ENCODE measurements at regions not wholly inside any gene's neighbourhood (a gene's known extent, or its start where the extent isn't known, plus 50 kb on each side); places are given as distances from the start of the nearest gene placed in this dataset.

DNA sequence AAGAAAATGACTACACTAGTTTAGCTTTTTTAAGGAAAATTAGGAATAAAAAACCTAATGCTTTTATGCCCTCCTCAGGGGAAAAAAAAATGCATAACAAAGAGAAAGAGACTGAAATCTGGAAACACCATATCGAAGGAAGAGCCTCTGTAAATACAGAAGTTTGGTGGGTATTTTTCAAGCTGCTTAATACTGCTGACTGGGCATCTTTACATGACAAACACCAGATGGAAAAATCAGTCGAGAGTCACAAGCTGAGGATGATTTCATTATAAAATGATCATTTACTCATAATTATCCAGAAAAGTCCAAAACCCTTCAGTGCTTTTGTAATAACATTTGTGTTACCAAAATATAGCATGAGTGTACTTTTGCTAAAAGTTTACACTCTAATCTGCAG is 1600.7 kb upstream of the ACVR2A start:
- Histone ChIP-seq H2AFZ (ENCODE audit: low read length) (no peak overlapping the region), H3K4me1 (ENCODE audit: control insufficient read depth, extremely low read depth, insufficient read depth, low read length) (peaks cover 9% of the 10 kb centered on the region), H3K4me2 (ENCODE audit: extremely low read depth, insufficient read depth, low read length) (no peak overlapping the region), H4K20me1 (ENCODE audit: control insufficient read depth, extremely low read depth, insufficient read depth, low read length) (no peaks in the 10 kb centered on the region), H3K9me3 (ENCODE audit: control insufficient read depth, insufficient read depth, low read depth, low read length) (no peaks in the 10 kb centered on the region), H3K79me2 (ENCODE audit: control insufficient read depth, insufficient read depth, low read length) (no peaks in the 10 kb centered on the region), H3K27ac (ENCODE audit: insufficient read depth, low read length) (no peak overlapping the region), H3K9ac (ENCODE audit: insufficient read depth, low read length) (no peak overlapping the region), H3K4me3 (replicated peaks in 1 of 4; ENCODE audit: control extremely low read depth in 1 of 4, insufficient read depth in 1 of 4, low read depth in 3 of 4, low read length in 4 of 4) (no peak overlapping the region), H3K36me3 (ENCODE audit: control insufficient read depth, insufficient read depth, low read length) (no peaks in the 10 kb centered on the region), H3K27me3 (ENCODE audit: control insufficient read depth, insufficient read depth, low read length) (no peaks in the 10 kb centered on the region)
- TF ChIP-seq EZH2 (IDR thresholded peaks at IDR 0.05; ENCODE audit: low read length, missing control alignments): no peak
- TF ChIP-seq, protein P1, sequence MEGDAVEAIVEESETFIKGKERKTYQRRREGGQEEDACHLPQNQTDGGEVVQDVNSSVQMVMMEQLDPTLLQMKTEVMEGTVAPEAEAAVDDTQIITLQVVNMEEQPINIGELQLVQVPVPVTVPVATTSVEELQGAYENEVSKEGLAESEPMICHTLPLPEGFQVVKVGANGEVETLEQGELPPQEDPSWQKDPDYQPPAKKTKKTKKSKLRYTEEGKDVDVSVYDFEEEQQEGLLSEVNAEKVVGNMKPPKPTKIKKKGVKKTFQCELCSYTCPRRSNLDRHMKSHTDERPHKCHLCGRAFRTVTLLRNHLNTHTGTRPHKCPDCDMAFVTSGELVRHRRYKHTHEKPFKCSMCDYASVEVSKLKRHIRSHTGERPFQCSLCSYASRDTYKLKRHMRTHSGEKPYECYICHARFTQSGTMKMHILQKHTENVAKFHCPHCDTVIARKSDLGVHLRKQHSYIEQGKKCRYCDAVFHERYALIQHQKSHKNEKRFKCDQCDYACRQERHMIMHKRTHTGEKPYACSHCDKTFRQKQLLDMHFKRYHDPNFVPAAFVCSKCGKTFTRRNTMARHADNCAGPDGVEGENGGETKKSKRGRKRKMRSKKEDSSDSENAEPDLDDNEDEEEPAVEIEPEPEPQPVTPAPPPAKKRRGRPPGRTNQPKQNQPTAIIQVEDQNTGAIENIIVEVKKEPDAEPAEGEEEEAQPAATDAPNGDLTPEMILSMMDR (conservative IDR thresholded peaks at IDR 0.05 in 1 of 2, IDR thresholded peaks at IDR 0.05 in 1 of 2; ENCODE audit: low read depth in 1 of 2, low read length in 2 of 2): no peak
- peak in 1 of 2 donors; percentile 21 for DNase-seq (ENCODE audit: low read depth in 2 of 2)

- no peak overlapping the region for H3K27ac ChIP-seq (ENCODE audit: insufficient read depth, low read length)
- TF ChIP-seq, protein P1 (conservative IDR thresholded peaks at IDR 0.05 in 1 of 2, IDR thresholded peaks at IDR 0.05 in 1 of 2; ENCODE audit: low read depth in 1 of 2, low read length in 2 of 2): no peak
- TF ChIP-seq EZH2 (IDR thresholded peaks at IDR 0.05; ENCODE audit: low read length, missing control alignments): no peak
- peaks cover 15% of the 10 kb centered on the region for H3K4me1 ChIP-seq (ENCODE audit: control insufficient read depth, extremely low read depth, insufficient read depth, low read length)
- H3K27me3 ChIP-seq (ENCODE audit: control insufficient read depth, insufficient read depth, low read length): no peaks in the 10 kb centered on the region
- no peaks in the 10 kb centered on the region for H3K79me2 ChIP-seq (ENCODE audit: control insufficient read depth, insufficient read depth, low read length)
- no peak overlapping the region for H3K4me2 ChIP-seq (ENCODE audit: extremely low read depth, insufficient read depth, low read length)
- no peak overlapping the region for H3K4me3 ChIP-seq (replicated peaks in 1 of 4; ENCODE audit: control extremely low read depth in 1 of 4, insufficient read depth in 1 of 4, low read depth in 3 of 4, low read length in 4 of 4)
- DNase-seq (ENCODE audit: low read depth in 2 of 2): no peak
- H3K9me3 ChIP-seq (ENCODE audit: control insufficient read depth, insufficient read depth, low read depth, low read length): no peaks in the 10 kb centered on the region
- no peak overlapping the region for H3K9ac ChIP-seq (ENCODE audit: insufficient read depth, low read length)
- no peak overlapping the region for H2AFZ ChIP-seq (ENCODE audit: low read length)
- H3K36me3 ChIP-seq (ENCODE audit: control insufficient read depth, insufficient read depth, low read length): no peaks in the 10 kb centered on the region
- no peaks in the 10 kb centered on the region for H4K20me1 ChIP-seq (ENCODE audit: control insufficient read depth, extremely low read depth, insufficient read depth, low read length)
These were observed 1603.8 kb upstream of the ACVR2A start for GRCh38 chr2:146241023-146241422.

- Histone ChIP-seq H3K4me1 (ENCODE audit: control insufficient read depth, extremely low read depth, insufficient read depth, low read length) (peaks cover 13% of the 10 kb centered on the region), H2AFZ (ENCODE audit: low read length) (no peak overlapping the region), H3K4me3 (replicated peaks in 1 of 4; ENCODE audit: control extremely low read depth in 1 of 4, insufficient read depth in 1 of 4, low read depth in 3 of 4, low read length in 4 of 4) (no peak overlapping the region), H3K4me2 (ENCODE audit: extremely low read depth, insufficient read depth, low read length) (no peak overlapping the region), H3K27me3 (ENCODE audit: control insufficient read depth, insufficient read depth, low read length) (no peaks in the 10 kb centered on the region), H4K20me1 (ENCODE audit: control insufficient read depth, extremely low read depth, insufficient read depth, low read length) (no peaks in the 10 kb centered on the region), H3K36me3 (ENCODE audit: control insufficient read depth, insufficient read depth, low read length) (no peaks in the 10 kb centered on the region), H3K27ac (ENCODE audit: insufficient read depth, low read length) (no peak overlapping the region), H3K9ac (ENCODE audit: insufficient read depth, low read length) (no peak overlapping the region), H3K79me2 (ENCODE audit: control insufficient read depth, insufficient read depth, low read length) (no peaks in the 10 kb centered on the region), H3K9me3 (ENCODE audit: control insufficient read depth, insufficient read depth, low read depth, low read length) (no peaks in the 10 kb centered on the region)
- TF ChIP-seq EZH2 (IDR thresholded peaks at IDR 0.05; ENCODE audit: low read length, missing control alignments): no peak
- TF ChIP-seq, protein P1 (conservative IDR thresholded peaks at IDR 0.05 in 1 of 2, IDR thresholded peaks at IDR 0.05 in 1 of 2; ENCODE audit: low read depth in 1 of 2, low read length in 2 of 2): no peak
- DNase-seq (ENCODE audit: low read depth in 2 of 2): peak in 1 of 2 donors; percentile 38
These were observed 1604.4 kb upstream of the ACVR2A start for GRCh38 chr2:146240391-146240790.

Data from fibroblast of lung (primary cell).